Lower lobe of right lung (tissue), 2 donors: ENCODE measurements at regions not wholly inside any gene's neighbourhood (a gene's known extent, or its start where the extent isn't known, plus 50 kb on each side); places are given as distances from the start of the nearest gene placed in this dataset.

ENCODE experiments used
- ATAC-seq, 2 donors: fragments of 200-7000 bp; cut with Tn5 transposase; one replicate each; pipeline ENCODE4 v1.9.1; 2020 to 2022; ENCODE audit warnings: mild to moderate bottlenecking in 2 of 2, moderate library complexity in 2 of 2
- DNase-seq: peaks from one replicate; pipeline ENCODE4 v3.0.0-alpha.2; 2020
- H3K27ac ChIP-seq: fragments of 200-600 bp; one replicate; pipeline ENCODE4 v1.8.0; 2022
- H3K27me3 ChIP-seq: fragments of 200-600 bp; one replicate; pipeline ENCODE4 v1.8.0; 2022; ENCODE audit warnings: low read depth
- H3K36me3 ChIP-seq: fragments of 200-600 bp; one replicate; pipeline ENCODE4 v1.8.0; 2022; ENCODE audit warnings: mild to moderate bottlenecking
- H3K4me1 ChIP-seq: fragments of 200-600 bp; one replicate; pipeline ENCODE4 v1.8.0; 2022
- H3K4me3 ChIP-seq: fragments of 200-600 bp; one replicate; pipeline ENCODE4 v1.8.0; 2022; ENCODE audit warnings: mild to moderate bottlenecking
- H3K9me3 ChIP-seq: fragments of 200-600 bp; one replicate; pipeline ENCODE4 v1.8.0; 2022
- CTCF ChIP-seq: fragments of 200-600 bp; IDR thresholded peaks from one replicate; pipeline ENCODE4 v1.8.0; 2022; ENCODE audit warnings: antibody characterized with exemption, mild to moderate bottlenecking
- intact Hi-C: fragments of 100-400 bp; cut with DNase I; formaldehyde crosslinking; loops from one replicate; pipeline ENCODE4 v1.11.0; 2022
- donor health status: DM: no; HTN: yes; CAD: no; lungs with severe emphysema.

- ATAC-seq = no peak
- TF ChIP-seq CTCF = no peak
Observed at GRCh38 chr13:47081850-47082249, 185.0 kb upstream of the HTR2A start.

GRCh38 chr13:47081246-47081645 lies 184.4 kb upstream of the HTR2A start:
- H3K36me3 ChIP-seq = no peaks in the 10 kb centered on the region
- TF ChIP-seq CTCF = no peak
- no peaks in the 10 kb centered on the region for H3K4me1 ChIP-seq
- H3K27ac ChIP-seq = no peak overlapping the region
- intact Hi-C loops = no loop called here
- no peaks in the 10 kb centered on the region for H3K9me3 ChIP-seq
- no peaks in the 10 kb centered on the region for H3K27me3 ChIP-seq
- H3K4me3 ChIP-seq = no peak overlapping the region
- ATAC-seq (no peak), DNase-seq (no peak)

More at GRCh38 chr13:47081850-47082249, 185.0 kb upstream of the HTR2A start:
- intact Hi-C loops = no loop called here
- no peak overlapping the region for H3K27ac ChIP-seq
- no peaks in the 10 kb centered on the region for H3K36me3 ChIP-seq
- no peaks in the 10 kb centered on the region for H3K9me3 ChIP-seq
- H3K4me1 ChIP-seq = no peaks in the 10 kb centered on the region
- H3K4me3 ChIP-seq = no peak overlapping the region
- no peak for DNase-seq
- no peaks in the 10 kb centered on the region for H3K27me3 ChIP-seq

GRCh38 chr13:47080621-47081020 lies 183.8 kb upstream of the HTR2A start:
- Histone ChIP-seq H3K36me3 (no peaks in the 10 kb centered on the region), H3K27ac (no peak overlapping the region), H3K4me1 (no peaks in the 10 kb centered on the region), H3K4me3 (no peak overlapping the region), H3K9me3 (no peaks in the 10 kb centered on the region), H3K27me3 (no peaks in the 10 kb centered on the region)
- intact Hi-C loops = no loop called here
- ATAC-seq = no peak
- TF ChIP-seq CTCF = no peak
- DNase-seq = no peak

GRCh38 chr13:47076500-47076899 lies 179.6 kb upstream of the HTR2A start:
- H3K27ac ChIP-seq = no peak overlapping the region
- DNase-seq (no peak), ATAC-seq (no peak)
- no peaks in the 10 kb centered on the region for H3K27me3 ChIP-seq
- H3K9me3 ChIP-seq = no peaks in the 10 kb centered on the region
- no peaks in the 10 kb centered on the region for H3K36me3 ChIP-seq
- H3K4me3 ChIP-seq = no peak overlapping the region
- no peaks in the 10 kb centered on the region for H3K4me1 ChIP-seq
- no peak for TF ChIP-seq CTCF
- intact Hi-C loops = no loop called here

- no peaks in the 10 kb centered on the region for H3K36me3 ChIP-seq
- no peaks in the 10 kb centered on the region for H3K27me3 ChIP-seq
- H3K4me1 ChIP-seq = no peaks in the 10 kb centered on the region
- H3K9me3 ChIP-seq = no peaks in the 10 kb centered on the region
- ATAC-seq = no peak
- intact Hi-C loops = no loop called here
- TF ChIP-seq CTCF = no peak
- H3K4me3 ChIP-seq = no peak overlapping the region
- DNase-seq = no peak
- H3K27ac ChIP-seq = no peak overlapping the region
Observed at GRCh38 chr13:47069133-47069532, 172.3 kb upstream of the HTR2A start.

- Histone ChIP-seq H3K9me3 (peaks cover 6% of the 10 kb centered on the region), H3K36me3 (no peaks in the 10 kb centered on the region), H3K27me3 (no peaks in the 10 kb centered on the region), H3K27ac (no peak overlapping the region), H3K4me1 (no peaks in the 10 kb centered on the region), H3K4me3 (no peak overlapping the region)
- intact Hi-C loops = no loop called here
- DNase-seq (no peak), ATAC-seq (no peak)
- no peak for TF ChIP-seq CTCF
Observed at GRCh38 chr13:47067306-47067705, 170.5 kb upstream of the HTR2A start.
